GM12878 (cell line): ENCODE measurements at regions not wholly inside any gene's neighbourhood (a gene's known extent, or its start where the extent isn't known, plus 50 kb on each side); places are given as distances from the start of the nearest gene placed in this dataset.
"Not testable (repeated sequence)": the region's sequence is repeated elsewhere in the genome, so short reads cannot be mapped to it uniquely, and the experiment has no call there.

Source experiments
- CEBPB ChIP-seq, 2 experiments: fragments of 150-350 bp in 1 of 2; IDR thresholded peaks; 2 replicates each; pipeline ENCODE4 v1.6.1; 2012 to 2014; ENCODE audit warnings: low read depth in 2 of 2, low read length in 2 of 2, borderline replicate concordance in 1 of 2, inconsistent platforms in 1 of 2
- DPF2 ChIP-seq: fragments of 450-650 bp; IDR thresholded peaks from 2 replicates; pipeline ENCODE4 v1.6.1; 2017; ENCODE audit warnings: mild to moderate bottlenecking
- EP300 ChIP-seq, 2 experiments: fragments of 150-350 bp in 1 of 2; IDR thresholded peaks; 2 replicates each; pipeline ENCODE4 v1.6.1; 2011 to 2012; ENCODE audit warnings: low read depth in 2 of 2, low read length in 2 of 2, borderline replicate concordance in 1 of 2, improper control_type of control experiment in 1 of 2, inconsistent platforms in 1 of 2; ENCODE audit not compliant: control insufficient read depth in 1 of 2
- ETV6 ChIP-seq, 2 experiments: fragments of 450-650 bp in 1 of 2; IDR thresholded peaks in 1 of 2; conservative IDR thresholded peaks in 1 of 2; 2 replicates each; pipeline ENCODE4 v1.6.1; 2014; ENCODE audit warnings: antibody characterized with exemption in 1 of 2, borderline replicate concordance in 1 of 2, low read depth in 1 of 2, mild to moderate bottlenecking in 1 of 2, moderate library complexity in 1 of 2
- MEF2A ChIP-seq: IDR thresholded peaks from 2 replicates; pipeline ENCODE4 v1.6.1; 2011; ENCODE audit warnings: low read depth, mild to moderate bottlenecking, low read length, moderate library complexity; ENCODE audit not compliant: insufficient read depth
- MTA3 ChIP-seq: IDR thresholded peaks from 2 replicates; pipeline ENCODE4 v1.6.1; 2012; ENCODE audit warnings: low read length, inconsistent platforms, borderline replicate concordance
- POLR2A ChIP-seq: IDR thresholded peaks from 2 replicates; pipeline ENCODE4 v1.6.1; 2011; ENCODE audit warnings: low read depth, mild to moderate bottlenecking, low read length
- RCOR1 ChIP-seq: conservative IDR thresholded peaks from 2 replicates; pipeline ENCODE4 v1.6.1; 2012; ENCODE audit warnings: low read depth, low read length, improper control_type of control experiment
- TCF7 ChIP-seq: IDR thresholded peaks from 2 replicates; pipeline ENCODE4 v1.6.1; 2014; ENCODE audit warnings: antibody characterized with exemption, borderline replicate concordance
- ZNF24 ChIP-seq: fragments of 450-650 bp; IDR thresholded peaks from 2 replicates; pipeline ENCODE4 v1.6.1; 2017; ENCODE audit warnings: antibody characterized with exemption, mild to moderate bottlenecking
- TF ChIP-seq, protein P1 (sequence below), 3 experiments: IDR thresholded peaks in 2 of 3; conservative IDR thresholded peaks in 1 of 3; 2 replicates each; pipeline ENCODE4 v1.5.1; 2011; ENCODE audit warnings: low read depth in 3 of 3, low read length in 3 of 3, mild to moderate bottlenecking in 3 of 3, control low read depth in 2 of 3, moderate library complexity in 2 of 3, inconsistent platforms in 1 of 3, mixed read lengths in 1 of 3; ENCODE audit not compliant: control insufficient read depth in 2 of 3, insufficient read depth in 1 of 3; ENCODE audit errors: extremely low read depth in 1 of 3
- TF ChIP-seq, protein P2 (sequence below): IDR thresholded peaks from 2 replicates; pipeline ENCODE4 v1.6.1; 2012; ENCODE audit warnings: mild to moderate bottlenecking, low read depth, low read length
- TF ChIP-seq, protein P3 (sequence below): IDR thresholded peaks from 2 replicates; pipeline ENCODE4 v1.6.1; 2012; ENCODE audit warnings: low read depth, low read length, improper control_type of control experiment
- TF ChIP-seq, protein P4 (sequence below): fragments of 450-650 bp; formaldehyde crosslinking; IDR thresholded peaks from 2 replicates; pipeline ENCODE4 v1.5.0; 2022; ENCODE audit warnings: mild to moderate bottlenecking, missing genetic modification characterization

DNA sequence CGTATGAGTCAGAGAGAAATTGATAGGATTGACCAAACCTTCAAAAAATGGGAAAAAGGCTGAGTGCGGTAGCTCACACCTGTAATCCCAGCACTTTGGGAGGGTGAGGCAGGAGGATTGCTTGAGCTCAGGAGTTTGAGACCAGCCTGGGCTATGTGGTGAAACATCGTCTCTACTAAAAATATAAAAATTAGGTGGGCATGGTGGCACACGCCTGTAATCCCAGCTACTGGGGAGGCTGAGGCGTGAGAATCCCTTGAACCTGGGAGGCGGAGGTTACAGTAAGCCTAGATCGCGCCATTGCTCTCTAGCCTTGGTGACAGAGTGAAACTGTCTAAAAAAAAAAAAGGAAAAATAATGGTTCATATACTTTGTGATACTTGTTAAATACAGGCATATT lies 59.9 kb upstream of the TPTE start:
- TF ChIP-seq, protein P1, sequence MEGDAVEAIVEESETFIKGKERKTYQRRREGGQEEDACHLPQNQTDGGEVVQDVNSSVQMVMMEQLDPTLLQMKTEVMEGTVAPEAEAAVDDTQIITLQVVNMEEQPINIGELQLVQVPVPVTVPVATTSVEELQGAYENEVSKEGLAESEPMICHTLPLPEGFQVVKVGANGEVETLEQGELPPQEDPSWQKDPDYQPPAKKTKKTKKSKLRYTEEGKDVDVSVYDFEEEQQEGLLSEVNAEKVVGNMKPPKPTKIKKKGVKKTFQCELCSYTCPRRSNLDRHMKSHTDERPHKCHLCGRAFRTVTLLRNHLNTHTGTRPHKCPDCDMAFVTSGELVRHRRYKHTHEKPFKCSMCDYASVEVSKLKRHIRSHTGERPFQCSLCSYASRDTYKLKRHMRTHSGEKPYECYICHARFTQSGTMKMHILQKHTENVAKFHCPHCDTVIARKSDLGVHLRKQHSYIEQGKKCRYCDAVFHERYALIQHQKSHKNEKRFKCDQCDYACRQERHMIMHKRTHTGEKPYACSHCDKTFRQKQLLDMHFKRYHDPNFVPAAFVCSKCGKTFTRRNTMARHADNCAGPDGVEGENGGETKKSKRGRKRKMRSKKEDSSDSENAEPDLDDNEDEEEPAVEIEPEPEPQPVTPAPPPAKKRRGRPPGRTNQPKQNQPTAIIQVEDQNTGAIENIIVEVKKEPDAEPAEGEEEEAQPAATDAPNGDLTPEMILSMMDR (IDR thresholded peaks at IDR 0.05 in 2 of 3, conservative IDR thresholded peaks at IDR 0.05 in 1 of 3; ENCODE audit: control insufficient read depth in 2 of 3, extremely low read depth in 1 of 3, insufficient read depth in 1 of 3, low read depth in 3 of 3, low read length in 3 of 3): not testable (repeated sequence)
- TF ChIP-seq CEBPB (IDR thresholded peaks at IDR 0.05; ENCODE audit: borderline replicate concordance in 1 of 2, low read depth in 2 of 2, low read length in 2 of 2); POLR2A; ETV6 (conservative IDR thresholded peaks at IDR 0.05 in 1 of 2, IDR thresholded peaks at IDR 0.05 in 1 of 2; ENCODE audit: borderline replicate concordance in 1 of 2, low read depth in 1 of 2); RCOR1; TCF7; ZNF24; DPF2; EP300 (IDR thresholded peaks at IDR 0.05; ENCODE audit: borderline replicate concordance in 1 of 2, control insufficient read depth in 1 of 2, low read depth in 2 of 2, low read length in 2 of 2); MEF2A; MTA3: not testable (repeated sequence)
- TF ChIP-seq, protein P2, sequence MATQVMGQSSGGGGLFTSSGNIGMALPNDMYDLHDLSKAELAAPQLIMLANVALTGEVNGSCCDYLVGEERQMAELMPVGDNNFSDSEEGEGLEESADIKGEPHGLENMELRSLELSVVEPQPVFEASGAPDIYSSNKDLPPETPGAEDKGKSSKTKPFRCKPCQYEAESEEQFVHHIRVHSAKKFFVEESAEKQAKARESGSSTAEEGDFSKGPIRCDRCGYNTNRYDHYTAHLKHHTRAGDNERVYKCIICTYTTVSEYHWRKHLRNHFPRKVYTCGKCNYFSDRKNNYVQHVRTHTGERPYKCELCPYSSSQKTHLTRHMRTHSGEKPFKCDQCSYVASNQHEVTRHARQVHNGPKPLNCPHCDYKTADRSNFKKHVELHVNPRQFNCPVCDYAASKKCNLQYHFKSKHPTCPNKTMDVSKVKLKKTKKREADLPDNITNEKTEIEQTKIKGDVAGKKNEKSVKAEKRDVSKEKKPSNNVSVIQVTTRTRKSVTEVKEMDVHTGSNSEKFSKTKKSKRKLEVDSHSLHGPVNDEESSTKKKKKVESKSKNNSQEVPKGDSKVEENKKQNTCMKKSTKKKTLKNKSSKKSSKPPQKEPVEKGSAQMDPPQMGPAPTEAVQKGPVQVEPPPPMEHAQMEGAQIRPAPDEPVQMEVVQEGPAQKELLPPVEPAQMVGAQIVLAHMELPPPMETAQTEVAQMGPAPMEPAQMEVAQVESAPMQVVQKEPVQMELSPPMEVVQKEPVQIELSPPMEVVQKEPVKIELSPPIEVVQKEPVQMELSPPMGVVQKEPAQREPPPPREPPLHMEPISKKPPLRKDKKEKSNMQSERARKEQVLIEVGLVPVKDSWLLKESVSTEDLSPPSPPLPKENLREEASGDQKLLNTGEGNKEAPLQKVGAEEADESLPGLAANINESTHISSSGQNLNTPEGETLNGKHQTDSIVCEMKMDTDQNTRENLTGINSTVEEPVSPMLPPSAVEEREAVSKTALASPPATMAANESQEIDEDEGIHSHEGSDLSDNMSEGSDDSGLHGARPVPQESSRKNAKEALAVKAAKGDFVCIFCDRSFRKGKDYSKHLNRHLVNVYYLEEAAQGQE: not testable (repeated sequence)
- TF ChIP-seq, protein P3, sequence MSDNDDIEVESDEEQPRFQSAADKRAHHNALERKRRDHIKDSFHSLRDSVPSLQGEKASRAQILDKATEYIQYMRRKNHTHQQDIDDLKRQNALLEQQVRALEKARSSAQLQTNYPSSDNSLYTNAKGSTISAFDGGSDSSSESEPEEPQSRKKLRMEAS: not testable (repeated sequence)
- TF ChIP-seq, protein P4, sequence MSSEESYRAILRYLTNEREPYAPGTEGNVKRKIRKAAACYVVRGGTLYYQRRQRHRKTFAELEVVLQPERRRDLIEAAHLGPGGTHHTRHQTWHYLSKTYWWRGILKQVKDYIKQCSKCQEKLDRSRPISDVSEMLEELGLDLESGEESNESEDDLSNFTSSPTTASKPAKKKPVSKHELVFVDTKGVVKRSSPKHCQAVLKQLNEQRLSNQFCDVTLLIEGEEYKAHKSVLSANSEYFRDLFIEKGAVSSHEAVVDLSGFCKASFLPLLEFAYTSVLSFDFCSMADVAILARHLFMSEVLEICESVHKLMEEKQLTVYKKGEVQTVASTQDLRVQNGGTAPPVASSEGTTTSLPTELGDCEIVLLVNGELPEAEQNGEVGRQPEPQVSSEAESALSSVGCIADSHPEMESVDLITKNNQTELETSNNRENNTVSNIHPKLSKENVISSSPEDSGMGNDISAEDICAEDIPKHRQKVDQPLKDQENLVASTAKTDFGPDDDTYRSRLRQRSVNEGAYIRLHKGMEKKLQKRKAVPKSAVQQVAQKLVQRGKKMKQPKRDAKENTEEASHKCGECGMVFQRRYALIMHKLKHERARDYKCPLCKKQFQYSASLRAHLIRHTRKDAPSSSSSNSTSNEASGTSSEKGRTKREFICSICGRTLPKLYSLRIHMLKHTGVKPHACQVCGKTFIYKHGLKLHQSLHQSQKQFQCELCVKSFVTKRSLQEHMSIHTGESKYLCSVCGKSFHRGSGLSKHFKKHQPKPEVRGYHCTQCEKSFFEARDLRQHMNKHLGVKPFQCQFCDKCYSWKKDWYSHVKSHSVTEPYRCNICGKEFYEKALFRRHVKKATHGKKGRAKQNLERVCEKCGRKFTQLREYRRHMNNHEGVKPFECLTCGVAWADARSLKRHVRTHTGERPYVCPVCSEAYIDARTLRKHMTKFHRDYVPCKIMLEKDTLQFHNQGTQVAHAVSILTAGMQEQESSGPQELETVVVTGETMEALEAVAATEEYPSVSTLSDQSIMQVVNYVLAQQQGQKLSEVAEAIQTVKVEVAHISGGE (CRISPR knock-in tag): not testable (repeated sequence)
